Right lung (tissue), 2 donors: ENCODE measurements at regions not wholly inside any gene's neighbourhood (a gene's known extent, or its start where the extent isn't known, plus 50 kb on each side); places are given as distances from the start of the nearest gene placed in this dataset.
"Not testable (repeated sequence)": the region's sequence is repeated elsewhere in the genome, so short reads cannot be mapped to it uniquely, and the experiment has no call there.

Experiments used
- DNase-seq, 2 donors: peaks; one replicate each; pipeline ENCODE4 v3.0.0-alpha.2; 2013

DNA sequence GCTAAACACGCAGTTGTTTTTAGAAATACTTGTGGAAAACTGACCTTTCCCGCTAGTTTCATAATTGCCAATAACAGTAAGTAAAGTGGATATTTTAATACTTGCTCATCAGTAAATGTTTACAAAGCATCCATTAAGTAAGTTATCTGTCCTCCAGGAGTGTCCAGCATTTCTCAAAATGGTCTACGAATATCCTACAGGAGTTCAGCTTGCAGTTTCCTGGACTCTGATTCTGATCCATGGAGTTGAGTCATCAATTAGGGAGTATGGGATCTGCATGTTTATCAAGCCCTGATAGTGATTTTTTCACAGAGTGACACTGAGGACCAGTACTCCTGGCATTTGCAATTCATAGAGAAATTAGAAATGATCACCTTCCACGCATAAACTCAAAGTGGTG lies 325.2 kb upstream of the AADAT start:
- no peak for DNase-seq

DNA sequence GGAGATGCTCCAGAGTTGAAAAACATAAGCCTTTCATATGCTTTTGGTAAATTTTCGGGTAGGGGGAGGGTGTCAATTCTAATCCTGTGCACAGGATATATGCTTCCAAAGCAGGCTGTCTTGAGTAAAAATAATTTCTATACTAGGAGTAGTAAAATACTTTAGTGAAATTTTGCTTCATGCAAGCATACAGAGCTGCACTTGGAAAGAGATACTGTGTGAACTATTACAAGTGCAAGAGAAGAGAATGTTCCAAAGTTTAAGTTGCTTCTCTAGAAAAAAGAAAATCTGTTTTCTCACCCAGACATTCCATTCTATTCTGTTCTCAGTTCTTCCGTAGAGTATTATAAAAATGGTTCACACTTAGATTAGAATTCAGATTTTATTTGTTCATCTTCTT lies 324.6 kb upstream of the AADAT start:
- no peak for DNase-seq

DNA sequence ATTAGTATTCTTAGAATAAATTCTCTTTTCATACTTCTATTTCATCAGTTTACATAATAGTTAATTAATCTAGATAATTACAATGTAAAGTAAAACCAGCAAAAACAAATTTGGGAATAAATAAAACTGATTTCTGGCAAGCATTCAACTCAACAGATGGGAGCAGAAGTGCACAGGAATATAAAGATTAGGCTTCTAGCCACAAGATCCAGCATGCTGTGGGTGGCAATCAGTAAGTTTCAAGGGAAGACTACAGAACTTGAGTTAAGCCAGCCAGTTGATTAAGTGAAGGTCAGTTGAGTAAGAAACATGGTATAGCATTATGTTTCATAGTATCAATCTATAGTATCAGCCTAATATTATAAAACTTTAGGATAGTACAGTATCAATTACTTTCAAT lies 324.2 kb upstream of the AADAT start:
- no peak for DNase-seq

DNA sequence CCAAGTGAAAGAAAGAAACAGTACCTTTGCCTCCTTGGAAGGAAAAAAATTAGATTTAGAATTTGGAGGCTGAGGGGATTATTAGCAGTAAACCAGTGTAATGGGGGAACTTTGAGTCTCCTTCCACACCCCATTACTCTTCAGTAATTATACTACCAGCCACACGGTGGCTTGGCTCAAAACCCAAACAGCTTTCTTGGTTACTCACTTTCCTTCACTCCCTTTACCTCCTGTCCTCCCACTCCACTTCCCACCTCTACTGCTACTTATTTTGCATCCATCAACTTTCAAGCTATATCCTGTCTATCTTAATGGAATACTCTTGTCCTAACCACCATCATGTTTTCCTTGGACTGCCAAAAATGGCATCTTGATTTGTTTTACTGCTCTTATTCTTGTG lies 310.6 kb upstream of the AADAT start:
- no peak for DNase-seq

DNA sequence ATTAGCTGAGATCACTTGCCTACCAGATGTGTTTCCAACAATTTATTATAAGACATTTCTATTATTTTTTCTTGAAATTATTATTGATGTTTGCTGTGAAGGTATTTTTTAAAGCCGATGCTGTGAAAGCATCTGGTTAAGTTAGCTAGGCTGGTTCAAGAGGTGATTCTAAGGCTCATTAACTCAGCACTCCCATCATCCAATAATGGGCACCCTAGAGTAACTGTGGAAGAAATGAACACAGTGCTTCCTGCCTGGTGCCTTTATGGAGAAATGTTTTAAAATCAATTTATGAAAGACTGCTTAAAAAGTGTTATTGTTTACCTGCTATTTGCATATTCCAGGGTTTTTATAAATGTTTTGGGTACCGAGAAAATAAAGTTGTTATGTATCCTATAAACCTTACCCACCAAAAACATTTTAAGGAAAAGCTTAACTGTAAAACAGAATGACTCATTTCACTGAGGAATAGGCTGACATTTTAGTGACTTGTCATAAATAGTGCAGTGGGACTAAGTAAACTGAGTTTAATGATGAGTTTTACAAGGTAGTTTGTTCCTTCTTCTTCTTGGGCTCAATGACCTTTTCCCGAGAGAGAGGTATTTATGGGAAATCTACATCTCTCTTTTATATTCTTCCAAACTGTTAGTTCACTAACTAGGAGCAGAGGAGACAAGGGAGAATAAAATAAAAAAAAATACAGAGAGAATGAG lies 310.0 kb upstream of the AADAT start:
- no peak for DNase-seq

DNA sequence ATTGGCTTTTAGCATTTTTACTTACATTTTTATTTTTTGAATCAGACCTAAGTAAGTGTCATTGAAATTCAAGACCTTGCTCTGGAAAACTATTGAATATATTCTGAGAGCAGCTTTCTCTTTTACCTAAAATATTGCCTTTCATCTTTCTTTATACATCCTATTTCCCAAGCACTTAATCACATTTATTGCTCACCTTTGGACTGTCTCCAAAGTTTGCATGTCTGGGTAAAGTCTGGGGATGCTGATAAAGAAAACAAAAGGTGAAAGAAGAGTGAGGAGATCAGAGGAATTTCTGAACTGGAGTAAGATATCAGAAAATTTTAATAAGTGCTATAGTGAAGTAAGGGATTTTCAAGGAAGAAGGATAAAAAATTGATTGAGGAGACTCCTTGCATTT lies 308.5 kb upstream of the AADAT start:
- no peak for DNase-seq

DNA sequence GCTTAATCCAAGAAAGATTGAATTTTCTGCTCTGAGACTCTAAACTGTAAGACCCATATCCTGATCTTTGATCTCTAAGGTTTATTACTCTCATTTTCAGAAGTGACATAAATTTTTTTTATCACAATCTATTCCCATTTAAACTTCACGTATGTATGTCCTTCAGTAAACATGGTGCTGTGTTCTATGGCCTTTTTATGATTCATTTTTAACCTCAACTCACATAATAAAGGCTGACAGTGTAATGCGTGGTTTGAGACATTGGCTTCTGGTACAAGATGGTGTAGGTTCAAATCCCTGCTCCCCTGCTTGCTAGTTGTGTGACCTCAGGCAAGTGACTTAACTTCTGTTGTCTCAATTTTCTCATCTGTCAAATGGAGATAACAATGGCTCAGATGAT lies 306.0 kb upstream of the AADAT start:
- no peak for DNase-seq

DNA sequence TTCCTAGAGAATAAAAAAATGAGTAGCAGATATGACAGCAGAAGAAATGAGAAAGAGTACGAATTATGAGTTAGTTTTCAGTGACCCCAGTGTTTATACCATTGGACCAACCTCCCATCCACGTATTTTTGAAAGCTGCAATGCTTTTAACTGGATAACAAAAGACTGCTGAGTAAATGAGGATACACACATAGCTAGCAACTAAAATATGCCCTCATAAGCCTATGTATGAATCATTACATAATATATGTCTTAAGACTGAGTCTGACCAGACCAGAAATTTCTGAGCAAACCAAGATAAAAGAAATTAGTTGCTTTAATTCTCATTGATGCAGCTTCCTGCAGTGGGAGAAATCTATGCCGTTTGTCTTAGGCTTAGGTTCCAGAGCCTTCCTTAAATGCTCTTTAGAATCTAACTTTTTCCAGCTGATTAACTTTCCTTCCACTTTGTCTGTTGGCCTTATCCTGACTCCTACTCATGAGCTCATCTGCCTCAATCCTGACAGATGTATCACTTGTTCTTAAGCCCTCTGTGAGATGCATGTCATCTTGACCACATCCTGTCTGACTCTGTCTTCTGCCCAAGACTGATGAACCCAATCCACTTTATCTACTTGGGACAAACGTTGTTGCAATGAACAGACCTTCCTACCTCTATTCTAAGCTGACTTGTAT lies 301.4 kb upstream of the AADAT start:
- no peak for DNase-seq

DNA sequence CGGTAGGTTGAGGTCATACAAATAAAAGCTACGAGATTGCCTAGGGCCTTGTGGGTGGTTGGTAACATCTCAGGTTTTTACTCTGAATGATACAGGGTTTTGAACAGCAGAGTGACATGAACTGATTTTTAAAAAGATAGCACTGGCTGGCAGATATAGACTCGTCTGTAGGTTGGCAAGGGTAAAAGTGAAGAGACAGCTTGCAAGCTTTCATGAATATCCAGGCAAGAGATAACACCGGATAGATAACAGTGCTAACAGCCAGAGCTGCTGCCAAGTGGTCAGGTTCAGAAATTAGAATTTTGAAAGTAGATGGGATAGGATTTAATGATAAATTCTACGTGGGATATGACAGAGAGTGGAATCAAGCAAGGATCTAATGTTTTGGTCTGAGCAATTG lies 299.7 kb upstream of the AADAT start:
- no peak for DNase-seq

DNA sequence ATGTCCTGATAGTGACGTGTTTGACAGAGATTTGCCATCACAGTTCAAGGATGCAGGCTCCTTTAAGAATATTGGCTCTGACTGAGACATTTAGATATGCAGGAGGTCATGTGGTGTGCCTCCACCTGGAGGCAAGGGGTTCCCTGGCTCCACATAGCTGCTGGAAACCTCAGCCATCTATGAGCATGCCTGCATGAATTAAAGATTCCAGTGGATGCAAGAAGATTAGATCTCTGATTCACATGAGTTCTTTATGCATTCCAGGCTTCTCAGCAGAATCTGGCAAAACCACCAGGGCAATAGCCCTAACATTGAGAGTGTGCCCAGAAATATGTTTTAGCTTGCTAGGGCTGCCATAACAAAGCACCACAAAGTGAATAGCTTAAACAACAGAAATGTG lies 298.5 kb upstream of the AADAT start:
- DNase-seq: no peak

DNA sequence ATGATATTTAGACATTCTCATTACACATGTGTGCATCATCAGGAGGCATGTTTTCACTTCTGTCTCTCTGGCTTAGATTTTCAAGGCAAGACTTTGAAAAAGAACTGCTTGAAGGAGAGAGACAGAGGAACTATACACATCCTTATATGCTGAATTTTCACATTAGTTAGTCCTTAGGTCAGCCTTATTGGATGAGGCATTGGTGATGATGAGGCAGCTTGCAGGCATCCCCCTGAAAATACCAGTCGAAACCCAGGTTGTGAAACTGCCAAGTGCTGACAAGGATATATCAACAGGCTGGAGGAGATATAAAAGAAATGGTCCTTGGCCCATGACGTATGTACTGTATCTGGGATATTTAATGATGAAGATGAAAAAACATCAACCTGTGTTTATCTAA lies 297.2 kb upstream of the AADAT start:
- no peak for DNase-seq

DNA sequence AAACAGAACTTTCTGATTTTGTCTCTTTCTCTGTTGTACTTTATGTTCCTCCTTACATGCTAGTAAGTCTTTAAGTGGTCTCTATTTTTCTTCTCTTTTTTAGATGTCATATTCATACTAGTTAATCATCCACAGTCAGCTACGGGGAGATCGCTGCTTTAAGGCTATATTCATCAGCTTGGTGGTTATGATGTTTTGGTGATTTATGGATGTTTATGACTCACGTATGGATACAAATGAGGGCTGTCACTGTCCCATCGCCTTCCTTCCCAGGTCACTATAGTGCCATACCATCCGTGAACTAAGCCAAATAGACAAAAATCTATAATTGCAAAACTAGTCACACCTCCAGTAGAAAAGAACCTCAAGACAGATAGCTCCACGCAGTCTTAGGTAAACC lies 296.8 kb upstream of the AADAT start:
- no peak for DNase-seq

DNA sequence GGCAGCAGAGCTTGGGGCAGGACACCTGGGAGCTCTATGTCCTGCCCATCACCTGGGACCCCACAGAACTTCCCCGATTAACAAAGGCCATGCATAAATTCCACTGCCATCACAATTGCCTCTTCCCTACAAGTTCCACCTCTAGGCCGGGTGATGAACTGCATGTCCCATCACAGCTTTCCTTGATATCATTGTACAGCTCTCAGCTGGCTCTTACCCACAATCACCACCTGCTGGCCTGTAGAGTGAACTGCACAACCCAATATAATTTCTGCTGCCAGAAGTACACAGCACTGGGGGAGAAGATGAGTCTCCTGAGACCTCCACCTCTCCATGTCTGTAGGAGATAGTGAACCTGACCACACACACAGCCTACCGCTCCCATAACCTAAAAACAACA lies 285.0 kb upstream of the AADAT start:
- DNase-seq: no peak

DNA sequence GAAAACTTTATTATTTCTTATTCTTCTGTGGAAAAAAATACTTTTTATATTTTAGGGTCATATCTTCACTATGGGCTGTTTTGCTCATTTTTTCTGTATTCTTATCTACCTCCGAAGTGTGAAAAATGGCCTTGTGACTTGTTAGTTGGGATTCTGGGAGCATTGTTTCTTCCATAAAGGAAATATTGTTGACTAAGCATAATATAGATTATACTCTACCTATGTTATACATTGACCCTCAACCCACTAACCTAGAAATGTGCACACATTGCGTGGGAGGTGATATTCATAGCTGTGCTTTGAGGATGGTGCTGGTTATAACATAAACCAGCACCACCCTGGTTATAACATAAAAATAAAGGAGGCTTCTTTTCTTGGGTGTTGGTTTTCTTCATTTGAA lies 259.2 kb upstream of the AADAT start:
- no peak for DNase-seq

DNA sequence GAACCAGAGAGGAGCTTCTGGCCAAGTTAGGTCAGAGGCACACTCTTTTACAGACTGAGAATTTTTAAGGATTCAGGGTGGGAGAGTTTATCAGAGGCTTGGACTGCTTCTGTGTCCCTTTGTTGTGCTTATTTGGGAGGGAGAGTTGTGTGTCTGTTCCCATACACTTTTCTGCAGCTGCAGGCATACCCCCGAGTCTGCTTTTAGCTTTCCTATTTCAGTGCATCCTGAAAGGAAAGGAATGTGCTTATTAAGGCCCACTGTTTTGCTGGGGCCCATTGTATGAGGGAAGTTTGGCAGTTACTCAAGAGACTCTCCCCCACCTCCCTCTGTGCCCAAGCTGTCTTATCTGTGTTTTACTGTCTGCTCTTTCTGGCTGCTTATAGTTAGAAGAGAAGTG lies 257.4 kb upstream of the AADAT start:
- not testable (repeated sequence) for DNase-seq

DNA sequence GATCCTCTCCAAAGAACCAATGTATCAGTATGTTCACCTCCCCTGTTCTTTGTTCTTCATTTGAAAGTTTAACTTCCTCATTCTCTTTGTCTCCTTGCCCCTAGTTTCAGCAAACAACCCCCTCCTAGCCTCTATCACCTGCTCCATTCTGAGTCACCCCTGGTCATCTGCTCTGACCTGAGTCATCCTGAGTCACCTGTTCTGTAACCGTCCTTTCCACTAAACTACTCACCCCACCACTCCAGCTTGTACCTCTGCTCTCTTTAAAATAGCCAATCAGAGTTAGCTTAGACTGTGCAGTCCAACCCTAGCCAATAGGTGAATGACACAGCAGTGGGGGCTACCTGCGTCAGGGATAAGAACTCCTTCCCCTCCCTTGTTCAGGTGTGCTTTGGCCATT lies 249.8 kb upstream of the AADAT start:
- no peak for DNase-seq

DNA sequence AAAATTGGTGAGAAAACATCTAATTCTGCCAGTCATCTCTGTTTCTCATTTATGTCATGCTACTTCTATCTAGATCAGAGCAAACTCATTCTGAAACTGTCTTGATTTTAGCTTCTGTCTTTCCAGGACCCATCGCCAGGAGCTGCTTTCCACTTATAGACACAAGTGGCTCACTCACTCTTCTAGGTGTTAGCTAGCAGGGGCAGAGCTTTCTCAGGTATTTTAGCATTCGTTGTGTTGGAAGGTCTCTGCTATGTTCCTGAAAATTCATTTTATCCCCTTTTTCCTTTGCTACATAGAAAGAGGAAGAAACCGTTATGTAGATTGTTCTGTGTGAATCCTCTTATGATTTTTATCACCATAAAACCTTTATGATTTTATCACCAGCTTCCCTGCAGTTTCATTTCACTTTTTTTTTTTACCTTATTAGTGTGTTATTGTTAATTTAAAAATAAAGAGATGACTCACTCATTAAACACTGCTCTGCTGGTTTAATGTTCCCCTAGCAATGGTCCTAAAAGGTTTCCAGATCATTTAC lies 246.6 kb upstream of the AADAT start:
- no peak for DNase-seq

DNA sequence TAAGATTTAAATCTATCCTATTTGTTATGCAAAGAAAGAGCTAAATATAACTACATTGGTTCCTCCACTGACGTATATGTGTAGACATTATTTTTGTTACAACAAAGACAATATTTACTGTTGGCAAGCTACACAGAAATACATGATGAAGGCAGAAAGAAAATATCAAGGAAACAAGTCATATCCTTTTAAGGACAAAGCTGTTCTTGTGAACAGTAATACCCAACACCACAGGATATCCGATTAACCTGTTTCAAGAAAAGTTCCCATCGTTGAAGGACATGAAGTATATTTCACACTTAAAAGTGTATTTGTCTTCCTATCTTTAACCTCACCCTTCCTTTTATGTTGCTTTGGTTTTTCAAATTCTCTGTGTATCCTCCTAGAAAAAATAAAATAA lies 235.8 kb upstream of the AADAT start:
- DNase-seq: no peak

DNA sequence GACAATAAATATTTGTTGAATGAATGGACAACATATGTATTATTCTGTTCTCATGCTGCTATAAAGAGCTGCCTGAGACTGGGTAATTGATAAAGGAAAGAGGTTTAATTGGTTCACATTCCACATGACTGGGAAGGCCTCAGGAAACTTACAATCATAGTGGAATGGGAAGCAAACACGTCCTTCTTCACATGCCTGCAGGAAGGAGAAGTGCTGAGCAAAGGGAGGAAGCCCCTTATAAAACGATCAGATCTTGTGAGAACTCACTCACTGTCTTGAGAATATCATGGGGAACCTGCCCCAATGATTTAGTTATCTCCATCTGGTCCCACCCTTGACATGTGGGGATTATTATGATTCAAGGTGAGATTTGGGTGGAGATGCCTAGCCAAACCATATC lies 233.9 kb upstream of the AADAT start:
- no peak for DNase-seq

DNA sequence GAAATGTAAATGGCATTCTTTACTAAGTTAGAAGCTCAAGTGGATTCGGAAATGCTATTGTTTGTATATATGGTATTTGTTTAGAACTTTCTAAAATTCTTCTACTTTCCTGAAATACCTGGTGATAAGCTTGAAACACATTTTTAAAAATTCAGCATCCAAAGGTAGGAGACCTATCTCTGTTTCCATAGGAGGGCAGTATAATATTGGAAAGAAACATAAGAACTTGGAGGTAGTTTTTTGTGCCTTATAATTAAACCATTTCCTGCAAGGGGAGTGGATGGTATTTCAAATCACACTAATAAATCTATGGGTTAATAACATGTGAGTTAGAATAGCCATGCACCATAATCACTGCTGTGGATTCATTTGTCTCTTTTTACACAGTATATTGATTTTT lies 217.4 kb upstream of the AADAT start:
- DNase-seq: no peak

DNA sequence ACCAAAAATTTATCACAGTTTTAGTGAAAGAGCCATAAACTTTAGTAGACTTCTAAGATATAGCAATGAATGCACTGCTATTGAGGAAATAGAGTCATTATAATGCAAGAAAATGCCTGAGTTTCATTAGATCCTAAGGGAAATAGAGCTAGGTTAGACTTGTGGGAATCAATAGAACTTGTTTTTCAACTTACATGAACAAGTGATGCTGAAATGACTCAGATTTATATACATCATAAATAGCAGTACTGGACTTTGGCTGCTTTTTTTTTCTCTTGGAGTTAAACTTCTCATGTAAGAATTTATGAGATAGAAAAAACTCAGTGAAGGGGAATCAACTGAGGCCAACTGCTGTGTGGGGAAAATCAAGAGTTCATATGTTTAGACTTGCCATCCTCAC lies 216.5 kb upstream of the AADAT start:
- no peak for DNase-seq

DNA sequence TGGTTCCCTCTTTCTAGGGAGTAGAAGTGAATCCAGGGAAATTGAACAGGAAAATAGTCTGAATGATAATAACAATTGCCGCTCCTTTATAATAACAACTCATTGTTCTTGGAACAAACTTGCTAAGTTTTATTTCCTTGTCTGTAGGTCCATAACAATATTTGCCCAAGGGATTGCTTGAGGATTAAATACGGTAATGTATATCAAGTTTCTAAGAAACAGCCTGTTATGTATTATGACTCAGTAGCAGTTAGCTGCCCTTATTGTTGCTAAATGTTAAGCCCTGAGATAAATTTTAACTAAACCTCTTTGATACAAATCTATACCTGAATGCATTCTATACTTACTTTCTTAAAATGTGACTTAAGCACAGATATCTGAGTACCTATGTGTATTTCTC lies 215.9 kb upstream of the AADAT start:
- no peak for DNase-seq

DNA sequence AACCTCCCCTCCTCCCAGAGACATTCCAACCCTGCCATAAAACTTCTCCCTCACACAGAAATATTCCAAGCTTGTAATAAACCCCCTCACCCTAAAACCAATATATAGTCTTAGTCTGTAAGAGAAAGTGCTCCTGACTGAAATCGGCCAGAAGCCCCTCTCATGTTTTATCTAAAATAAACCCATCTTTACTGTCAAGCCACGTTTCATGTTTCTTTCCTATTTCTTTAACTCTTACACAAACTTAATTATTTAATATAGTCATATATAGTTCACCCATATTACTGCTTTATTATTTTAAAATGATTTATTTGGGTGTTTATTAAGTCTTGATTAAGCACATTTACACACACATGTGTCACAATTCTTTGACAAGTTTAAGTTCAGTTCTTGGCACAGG lies 191.3 kb upstream of the AADAT start:
- DNase-seq: no peak

DNA sequence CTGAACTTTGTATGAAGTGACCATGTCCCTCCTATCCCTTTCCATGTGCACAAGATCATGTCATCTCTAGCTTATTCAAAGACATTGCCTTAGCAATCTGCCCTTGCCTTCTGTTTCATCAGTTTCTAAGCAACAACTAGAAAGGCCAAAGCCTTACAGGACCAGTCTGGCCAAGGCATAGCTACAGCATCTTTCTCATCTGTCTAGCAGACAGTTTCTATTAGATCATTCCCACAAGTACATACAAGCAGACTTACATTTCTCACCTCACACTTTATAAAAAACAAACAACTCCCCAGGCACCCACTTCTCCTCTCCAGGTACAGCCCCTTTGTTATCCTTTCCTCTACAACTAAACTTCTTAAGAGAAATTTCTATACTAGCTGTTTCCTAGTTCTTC lies 188.7 kb upstream of the AADAT start:
- no peak for DNase-seq
